H1 (cell line): ENCODE measurements at regions not wholly inside any gene's neighbourhood (a gene's known extent, or its start where the extent isn't known, plus 50 kb on each side); places are given as distances from the start of the nearest gene placed in this dataset.

Experiments
- CTCF ChIA-PET: fragments of 300-600 bp; sonication (Branson Sonifier 250); formaldehyde crosslinking; loops from one replicate; lab custom pipeline; 2021; ENCODE audit not compliant: partially characterized antibody; lab: Charles Lee
- POLR2A ChIA-PET: fragments of 300-600 bp; sonication (Branson Sonifier 250); formaldehyde crosslinking; loops from one replicate; lab custom pipeline; 2021; ENCODE audit warnings: inconsistent platforms; ENCODE audit not compliant: partially characterized antibody; lab: Charles Lee
- DNase-seq, 2 experiments: peaks; one replicate each; pipeline versions ENCODE4 v3.0.0 to v3.0.0-alpha.2; 2010 to 2022; ENCODE audit warnings: low spot score in 2 of 2, low read depth in 1 of 2, mixed read lengths in 1 of 2
- FAIRE-seq: peaks from 2 replicates; lab custom pipeline; 2011; peaks lifted over from hg19 to GRCh38; lab: Jason Lieb, UNC
- H2AFZ ChIP-seq: 2 replicates; pipeline ENCODE4 v1.8.1; 2012; ENCODE audit warnings: low read length, inconsistent platforms
- H2AK5ac ChIP-seq: 2 replicates; pipeline ENCODE4 v1.6.1; 2013; ENCODE audit warnings: low read depth, low read length
- H2BK120ac ChIP-seq: replicated peaks from 2 replicates; pipeline ENCODE3; 2013; ENCODE audit warnings: low read depth, low read length, inconsistent platforms
- H2BK12ac ChIP-seq: 2 replicates; pipeline ENCODE4 v1.6.1; 2013; ENCODE audit warnings: low read depth, low read length
- H2BK15ac ChIP-seq: 2 replicates; pipeline ENCODE4 v1.6.1; 2013; ENCODE audit warnings: low read length
- H2BK20ac ChIP-seq: 2 replicates; pipeline ENCODE4 v1.6.1; 2013; ENCODE audit warnings: low read length
- H2BK5ac ChIP-seq: 2 replicates; pipeline ENCODE4 v1.6.1; 2013; ENCODE audit warnings: low read depth, low read length
- H3K14ac ChIP-seq: 2 replicates; pipeline ENCODE4 v1.6.1; 2013; ENCODE audit warnings: inconsistent platforms; ENCODE audit not compliant: insufficient read length
- H3K18ac ChIP-seq: 2 replicates; pipeline ENCODE4 v1.6.1; 2013; ENCODE audit warnings: low read length; ENCODE audit errors: extremely low read depth
- H3K23ac ChIP-seq: 2 replicates; pipeline ENCODE4 v1.6.1; 2013; ENCODE audit warnings: inconsistent platforms; ENCODE audit not compliant: insufficient read length
- H3K23me2 ChIP-seq: 2 replicates; pipeline ENCODE4 v1.6.1; 2013; ENCODE audit warnings: low read depth, low read length
- H3K27ac ChIP-seq: 2 replicates; pipeline ENCODE4 v1.6.1; 2011; ENCODE audit warnings: low read depth, low read length, inconsistent platforms
- H3K27me3 ChIP-seq, 4 experiments: replicated peaks in 1 of 4; 1 replicate in 1 of 4; 2 replicates in 3 of 4; pipeline versions ENCODE4 v1.6.1 to v1.8.1; 2011 to 2013; ENCODE audit warnings: low read length in 3 of 4, mild to moderate bottlenecking in 3 of 4, inconsistent platforms in 2 of 4, mixed read lengths in 2 of 4, moderate library complexity in 1 of 4; ENCODE audit not compliant: control insufficient read depth in 3 of 4, insufficient read depth in 3 of 4; ENCODE audit errors: extremely low read depth in 1 of 4
- H3K36me3 ChIP-seq, 4 experiments: 2 replicates each; pipeline versions ENCODE4 v1.6.1 to v1.8.1; 2011 to 2013; ENCODE audit warnings: mild to moderate bottlenecking in 4 of 4, low read length in 3 of 4, moderate library complexity in 2 of 4, control low read depth in 1 of 4, inconsistent platforms in 1 of 4; ENCODE audit not compliant: insufficient read depth in 4 of 4, control insufficient read depth in 2 of 4
- H3K4ac ChIP-seq: replicated peaks from 2 replicates; pipeline ENCODE3; 2013; ENCODE audit warnings: low read length, low read depth, mixed read lengths, inconsistent platforms; ENCODE audit not compliant: insufficient read length
- H3K4me1 ChIP-seq, 4 experiments: replicated peaks in 1 of 4; 1 replicate in 1 of 4; 2 replicates in 3 of 4; pipeline versions ENCODE4 v1.6.1 to v1.8.1; 2011 to 2013; ENCODE audit warnings: low read length in 3 of 4, inconsistent platforms in 2 of 4, mixed read lengths in 1 of 4; ENCODE audit not compliant: insufficient read depth in 4 of 4, control insufficient read depth in 3 of 4
- H3K4me2 ChIP-seq, 2 experiments: 2 replicates each; pipeline versions ENCODE4 v1.6.1 to v1.8.1; 2011 to 2013; ENCODE audit warnings: low read depth in 2 of 2, low read length in 2 of 2, control low read depth in 1 of 2, inconsistent platforms in 1 of 2, mild to moderate bottlenecking in 1 of 2; ENCODE audit not compliant: insufficient read depth in 1 of 2
- H3K4me3 ChIP-seq, 4 experiments: fragments of 200-600, 300-600 bp in 1 of 4; sonication (generic), shearing (Covaris generic), sonication (Bioruptor Twin) in 1 of 4; 2 replicates each; pipeline versions ENCODE4 v1.5.1 to v1.8.1; 2011 to 2016; ENCODE audit warnings: low read length in 4 of 4, low read depth in 3 of 4, control low read depth in 2 of 4, inconsistent platforms in 2 of 4, mild to moderate bottlenecking in 2 of 4, mixed read lengths in 1 of 4, moderate library complexity in 1 of 4; ENCODE audit not compliant: insufficient read depth in 2 of 4; ENCODE audit errors: extremely low read depth in 1 of 4
- H3K56ac ChIP-seq: replicated peaks from 2 replicates; pipeline ENCODE3; 2013; ENCODE audit warnings: low read depth, mild to moderate bottlenecking, mixed read lengths, low read length, inconsistent platforms; ENCODE audit not compliant: insufficient read length
- H3K79me1 ChIP-seq: 2 replicates; pipeline ENCODE4 v1.6.1; 2013; ENCODE audit warnings: low read depth, low read length, control low read depth
- H3K79me2 ChIP-seq, 2 experiments: 2 replicates each; pipeline versions ENCODE4 v1.6.1 to v1.8.1; 2012 to 2013; ENCODE audit warnings: low read length in 2 of 2, mild to moderate bottlenecking in 2 of 2, inconsistent platforms in 1 of 2; ENCODE audit not compliant: insufficient read depth in 2 of 2, control insufficient read depth in 1 of 2
- H3K9ac ChIP-seq, 4 experiments: replicated peaks in 1 of 4; 1 replicate in 1 of 4; 2 replicates in 3 of 4; pipeline versions ENCODE4 v1.6.1 to v1.8.1; 2011 to 2013; ENCODE audit warnings: low read depth in 3 of 4, low read length in 3 of 4, control low read depth in 2 of 4, mild to moderate bottlenecking in 2 of 4, moderate library complexity in 2 of 4, inconsistent platforms in 1 of 4; ENCODE audit errors: extremely low read depth in 1 of 4
- H3K9me3 ChIP-seq, 2 experiments: 2 replicates each; pipeline versions ENCODE4 v1.6.1 to v1.8.1; 2012 to 2013; ENCODE audit warnings: mild to moderate bottlenecking in 2 of 2, moderate library complexity in 2 of 2, control low read depth in 1 of 2, inconsistent platforms in 1 of 2, low read depth in 1 of 2, low read length in 1 of 2, mixed read lengths in 1 of 2; ENCODE audit not compliant: insufficient read depth in 2 of 2
- H4K20me1 ChIP-seq, 2 experiments: replicated peaks in 1 of 2; 2 replicates each; pipeline versions ENCODE3 to v1.8.1; 2011 to 2013; ENCODE audit warnings: inconsistent platforms in 2 of 2, low read length in 2 of 2, mild to moderate bottlenecking in 1 of 2; ENCODE audit not compliant: insufficient read depth in 2 of 2, control insufficient read depth in 1 of 2
- H4K5ac ChIP-seq: 2 replicates; pipeline ENCODE4 v1.6.1; 2013; ENCODE audit warnings: low read length, low read depth, mixed read lengths, inconsistent platforms; ENCODE audit not compliant: insufficient read length
- H4K8ac ChIP-seq: 2 replicates; pipeline ENCODE4 v1.8.0; 2013; ENCODE audit warnings: mild to moderate bottlenecking, moderate library complexity, low read length, inconsistent platforms; ENCODE audit not compliant: insufficient read depth; ENCODE audit errors: extremely low read depth
- H4K91ac ChIP-seq: replicated peaks from 2 replicates; pipeline ENCODE3; 2013; ENCODE audit warnings: low read length, mixed read lengths, inconsistent platforms; ENCODE audit not compliant: insufficient read length
- ATF2 ChIP-seq: IDR thresholded peaks from 2 replicates; pipeline ENCODE4 v1.6.1; 2012; ENCODE audit warnings: low read length, inconsistent platforms
- CREB1 ChIP-seq: IDR thresholded peaks from 2 replicates; pipeline ENCODE4 v1.6.1; 2012; ENCODE audit warnings: inconsistent platforms
- EGR1 ChIP-seq: IDR thresholded peaks from 2 replicates; pipeline ENCODE4 v1.6.1; 2011; ENCODE audit warnings: low read depth, low read length, borderline replicate concordance
- EP300 ChIP-seq, 2 experiments: IDR thresholded peaks; 1 replicate in 1 of 2; 2 replicates in 1 of 2; pipeline ENCODE4 v1.6.1; 2011 to 2012; ENCODE audit warnings: low read depth in 2 of 2, low read length in 2 of 2, mild to moderate bottlenecking in 2 of 2, borderline replicate concordance in 1 of 2, inconsistent platforms in 1 of 2, moderate library complexity in 1 of 2
- MAX ChIP-seq: IDR thresholded peaks from 2 replicates; pipeline ENCODE4 v1.6.1; 2012; ENCODE audit warnings: inconsistent platforms
- NANOG ChIP-seq: IDR thresholded peaks from 2 replicates; pipeline ENCODE4 v1.6.1; 2011; ENCODE audit warnings: low read length, low read depth, mild to moderate bottlenecking, inconsistent platforms; ENCODE audit not compliant: insufficient read depth, poor library complexity, severe bottlenecking
- WGBS, 2 experiments: shearing (Covaris generic) in 1 of 2; methylation state at CpG; one replicate each; pipeline versions ENCODE4 v1.1.6 to v1.1.7; 2013 to 2015; ENCODE audit warnings: low lambda C conversion rate in 2 of 2, mixed read lengths in 2 of 2, inconsistent platforms in 1 of 2, low coverage in 1 of 2, missing lambda C conversion rate in 1 of 2; ENCODE audit not compliant: insufficient replicate concordance in 2 of 2, insufficient coverage in 1 of 2, insufficient read length in 1 of 2; ENCODE audit errors: extremely low coverage in 1 of 2, missing lambda C conversion rate in 1 of 2; 5-methylcytosine and 5-hydroxymethylcytosine counted together

DNA sequence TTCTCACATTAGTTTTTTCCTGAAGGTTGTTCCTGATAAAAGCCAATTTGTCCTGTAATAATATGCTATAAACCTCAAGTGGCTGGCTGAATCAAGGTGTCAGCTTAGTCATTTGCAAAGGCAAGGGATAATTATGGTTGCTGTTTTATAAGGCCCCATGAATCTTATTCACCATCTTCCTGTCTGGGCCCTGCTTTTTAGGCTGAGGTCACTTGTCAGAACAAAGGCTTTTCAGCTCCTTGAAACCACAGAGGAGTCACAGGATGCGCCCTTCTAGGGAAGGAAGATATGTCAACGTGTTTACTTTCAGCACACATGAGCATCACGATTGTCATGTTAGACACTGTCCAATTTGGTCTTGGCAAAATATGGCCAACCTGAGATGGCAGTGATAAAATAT, 64.8 kb upstream of the NAA20 start:
- H3K56ac ChIP-seq: no peak overlapping the region
- H4K20me1 ChIP-seq: no peaks in the 10 kb centered on the region
- no peaks in the 10 kb centered on the region for H3K9me3 ChIP-seq
- no peaks in the 10 kb centered on the region for H3K27me3 ChIP-seq
- no peak overlapping the region for H2BK120ac ChIP-seq
- WGBS, 2 experiments: 82% methylated on average over 3 of the region's 3 CpGs; no CpG with 5 or more reads in 1 of the 2 experiments
- no peaks in the 10 kb centered on the region for H3K36me3 ChIP-seq
- no peak overlapping the region for H3K4ac ChIP-seq
- H4K5ac ChIP-seq: no peak overlapping the region
- no peak overlapping the region for H2AFZ ChIP-seq
- H2BK15ac ChIP-seq: no peak overlapping the region
- FAIRE-seq: no peak
- no peaks in the 10 kb centered on the region for H3K79me1 ChIP-seq
- no peaks in the 10 kb centered on the region for H3K23me2 ChIP-seq
- H3K27ac ChIP-seq: no peak overlapping the region
- no peak overlapping the region for H2BK5ac ChIP-seq
- TF ChIP-seq MAX (no peak), EP300 (IDR thresholded peaks at IDR 0.05; ENCODE audit: borderline replicate concordance in 1 of 2, low read depth in 2 of 2, low read length in 2 of 2) (no peak), EGR1 (no peak), CREB1 (no peak), ATF2 (no peak), NANOG (no peak)
- H3K18ac ChIP-seq: no peak overlapping the region
- no peaks in the 10 kb centered on the region for H3K4me1 ChIP-seq
- no peak overlapping the region for H2BK12ac ChIP-seq
- H2BK20ac ChIP-seq: no peak overlapping the region
- no peak overlapping the region for H3K4me2 ChIP-seq
- H3K23ac ChIP-seq: no peak overlapping the region
- H3K4me3 ChIP-seq: no peak overlapping the region
- H4K91ac ChIP-seq: no peak overlapping the region
- no peak for DNase-seq
- ChIA-PET CTCF (interaction anchor here (0.7 to 1.7 kb wide), 4 partner anchors 8 to 112 kb away, joined by 3 to 5 read pairs (median 4); no protein-coding TSS in a partner anchor), POLR2A (no interaction called here)
- H2AK5ac ChIP-seq: no peak overlapping the region
- no peak overlapping the region for H3K9ac ChIP-seq
- no peaks in the 10 kb centered on the region for H3K79me2 ChIP-seq
- H3K14ac ChIP-seq: no peak overlapping the region
- no peak overlapping the region for H4K8ac ChIP-seq
